GM23248 (cell line): ENCODE measurements at regions not wholly inside any gene's neighbourhood (a gene's known extent, or its start where the extent isn't known, plus 50 kb on each side); places are given as distances from the start of the nearest gene placed in this dataset.

Experiments used
- EZH2 ChIP-seq: fragments of 200-600 bp; sonication (generic); IDR thresholded peaks from 2 replicates; pipeline ENCODE4 v1.6.1; 2018; ENCODE audit warnings: antibody characterized with exemption, mild to moderate bottlenecking; ENCODE audit not compliant: insufficient read depth, poor library complexity, severe bottlenecking
- EZH2phosphoT487 ChIP-seq: fragments of 200-600 bp; sonication (generic); IDR thresholded peaks from 2 replicates; pipeline ENCODE4 v1.6.1; 2018; ENCODE audit warnings: antibody characterized with exemption, moderate library complexity, mild to moderate bottlenecking, low read depth; ENCODE audit not compliant: insufficient read depth

- TF ChIP-seq EZH2 = no peak
- TF ChIP-seq EZH2phosphoT487 = no peak
These were observed 960.0 kb downstream of the DIPK2A start for GRCh38 chr3:144931590-144931989.
